MV-4-11 (cell line): ENCODE measurements at regions not wholly inside any gene's neighbourhood (a gene's known extent, or its start where the extent isn't known, plus 50 kb on each side); places are given as distances from the start of the nearest gene placed in this dataset.

ENCODE experiments used
- DNase-seq: peaks from one replicate; lab custom pipeline; 2025; lab: John Stamatoyannopoulos, UW

GRCh38 chr4:14441561-14441960 is 560.7 kb upstream of the CPEB2 start:
- DNase-seq: no peak

DNA sequence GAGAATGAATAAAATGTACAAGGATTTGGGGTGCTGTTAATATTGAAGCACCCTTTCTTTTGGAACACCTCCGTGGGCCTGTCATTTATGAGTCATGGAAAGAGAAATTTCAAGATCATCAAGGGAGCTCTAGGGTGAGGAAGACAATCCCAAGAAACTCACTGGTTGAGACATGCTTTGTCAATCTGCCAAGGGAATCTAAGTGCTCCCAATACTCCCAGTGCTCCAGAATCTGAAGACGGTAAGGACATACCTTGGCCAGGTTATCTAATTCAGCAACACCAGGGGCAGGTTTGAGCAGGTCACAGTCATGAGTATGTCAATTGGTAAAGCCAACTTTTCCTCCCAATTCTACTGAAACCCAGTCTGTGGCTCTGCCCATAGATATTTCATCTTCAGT is 556.4 kb upstream of the CPEB2 start:
- no peak for DNase-seq

- DNase-seq: no peak
These were observed 556.0 kb upstream of the CPEB2 start for GRCh38 chr4:14446311-14446710.

DNA sequence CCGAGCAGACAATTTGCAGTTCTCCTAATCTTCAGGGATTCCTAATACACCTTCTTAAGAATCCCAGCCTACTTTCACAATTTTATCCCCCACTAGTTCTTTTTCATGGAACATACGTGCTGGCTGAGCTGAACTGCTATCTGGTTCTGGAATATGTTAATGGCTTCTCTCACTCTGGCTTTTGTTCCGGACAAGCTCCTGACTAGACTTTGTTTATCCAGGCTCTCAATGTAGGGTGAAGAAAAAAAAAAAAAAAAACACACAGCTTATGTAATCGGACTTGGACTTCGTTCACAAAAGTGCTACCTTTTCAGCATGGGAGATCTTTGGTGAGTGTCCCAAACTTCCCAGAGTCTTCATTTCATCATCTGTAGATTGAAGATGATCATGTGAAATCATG is 555.4 kb upstream of the CPEB2 start:
- no peak for DNase-seq

GRCh38 chr4:14449308-14449707 is 553.0 kb upstream of the CPEB2 start:
- no peak for DNase-seq

DNA sequence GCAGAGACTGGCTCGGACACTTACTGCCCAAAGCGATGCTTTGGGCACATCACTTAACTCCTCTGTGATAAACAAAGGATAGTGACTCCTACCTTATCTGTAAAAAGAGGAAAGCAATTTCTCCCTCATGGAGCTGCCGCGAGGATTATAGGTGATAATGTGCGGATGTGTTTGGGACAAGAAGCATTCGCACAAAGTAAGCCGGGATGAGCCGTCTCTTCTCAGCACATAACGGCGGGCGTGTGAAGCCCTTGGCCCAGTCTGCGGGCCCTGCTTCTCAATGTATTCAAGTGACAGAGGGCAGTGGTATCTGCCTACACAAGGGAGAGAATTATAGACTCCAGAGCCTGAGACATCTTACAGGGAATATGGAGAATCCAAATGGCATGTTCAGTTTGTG is 550.3 kb upstream of the CPEB2 start:
- DNase-seq: no peak

DNA sequence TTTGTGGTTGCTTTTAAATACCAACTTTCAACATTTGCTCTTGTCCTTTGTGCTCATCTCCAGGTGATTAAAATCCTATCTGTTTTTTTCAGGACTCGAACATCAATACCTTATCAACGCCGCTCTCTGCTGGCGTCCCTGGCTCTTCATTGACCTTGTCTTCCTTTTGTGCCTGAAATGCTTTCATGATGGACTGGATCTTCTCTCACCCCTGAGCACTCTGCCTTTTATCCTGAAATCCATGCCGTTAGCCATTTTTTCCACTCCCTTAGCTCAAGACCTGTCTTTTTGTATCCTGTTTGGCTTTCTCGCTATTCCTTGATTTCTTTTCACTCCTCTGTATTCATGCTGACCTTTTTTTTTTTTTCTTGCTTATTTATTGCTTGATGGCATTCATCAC is 549.5 kb upstream of the CPEB2 start:
- DNase-seq: no peak

- no peak for DNase-seq
These were observed 543.8 kb upstream of the CPEB2 start for GRCh38 chr4:14458463-14458862.

- DNase-seq: no peak
These were observed 537.2 kb upstream of the CPEB2 start for GRCh38 chr4:14465057-14465456.

DNA sequence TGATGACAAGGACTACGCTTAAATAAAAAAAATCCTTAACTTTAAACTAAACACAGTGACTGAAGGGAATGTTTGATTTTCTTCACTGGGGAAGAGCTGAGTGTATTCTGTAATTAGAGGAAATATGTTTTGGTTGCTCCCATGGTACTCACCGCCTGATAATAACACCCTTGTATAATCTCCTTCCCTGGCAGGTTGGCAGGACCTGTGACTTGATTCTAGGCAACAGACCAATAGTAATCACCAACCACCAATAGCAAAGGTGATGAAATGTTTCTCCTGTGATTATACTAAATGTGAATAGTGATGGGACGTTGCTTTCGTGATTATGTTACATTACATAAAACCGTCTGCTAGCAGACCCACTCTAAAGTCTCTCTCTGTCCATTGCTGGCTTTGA is 536.8 kb upstream of the CPEB2 start:
- no peak for DNase-seq

- DNase-seq: no peak
These were observed 523.8 kb upstream of the CPEB2 start for GRCh38 chr4:14478504-14478903.

GRCh38 chr4:14496408-14496807 is 505.9 kb upstream of the CPEB2 start:
- DNase-seq: no peak

DNA sequence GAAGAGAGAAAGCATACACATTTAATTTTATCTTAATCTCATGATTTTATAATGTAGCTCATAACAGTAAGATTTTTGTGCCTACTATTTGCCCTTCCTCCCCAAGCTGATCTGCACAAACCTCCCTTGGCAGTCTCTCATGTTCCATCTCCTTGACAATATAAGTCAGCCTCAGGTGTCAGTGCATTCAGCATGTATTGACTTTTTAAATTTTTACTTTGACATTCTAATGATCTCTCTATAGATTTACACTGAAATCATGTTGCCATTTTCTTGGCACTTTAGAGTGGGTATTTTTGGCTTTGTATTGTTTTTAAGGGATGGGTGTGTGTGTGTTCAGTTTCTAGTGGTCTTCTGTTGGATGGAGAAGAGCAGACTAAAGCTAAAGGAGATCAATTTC is 505.3 kb upstream of the CPEB2 start:
- DNase-seq: no peak

DNA sequence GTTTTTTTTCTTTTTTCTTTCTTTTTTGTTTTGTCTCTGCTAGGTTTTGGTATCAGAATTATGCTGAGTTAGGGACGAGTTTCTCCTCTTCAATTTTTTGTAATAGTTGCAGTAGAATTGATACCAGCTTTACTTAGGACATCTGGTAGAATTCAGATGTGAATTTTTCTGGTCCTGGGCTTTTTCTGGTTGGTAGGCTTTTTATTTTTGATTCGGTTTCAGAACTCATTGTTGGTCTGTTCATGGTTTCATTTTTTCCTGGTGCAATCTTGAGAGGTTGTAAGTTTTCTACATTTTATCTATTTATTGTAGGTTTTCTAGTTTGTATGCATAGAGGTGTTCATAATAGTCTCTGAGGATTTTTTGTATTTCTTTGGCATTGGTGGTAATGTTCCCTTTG is 498.1 kb upstream of the CPEB2 start:
- DNase-seq: no peak

DNA sequence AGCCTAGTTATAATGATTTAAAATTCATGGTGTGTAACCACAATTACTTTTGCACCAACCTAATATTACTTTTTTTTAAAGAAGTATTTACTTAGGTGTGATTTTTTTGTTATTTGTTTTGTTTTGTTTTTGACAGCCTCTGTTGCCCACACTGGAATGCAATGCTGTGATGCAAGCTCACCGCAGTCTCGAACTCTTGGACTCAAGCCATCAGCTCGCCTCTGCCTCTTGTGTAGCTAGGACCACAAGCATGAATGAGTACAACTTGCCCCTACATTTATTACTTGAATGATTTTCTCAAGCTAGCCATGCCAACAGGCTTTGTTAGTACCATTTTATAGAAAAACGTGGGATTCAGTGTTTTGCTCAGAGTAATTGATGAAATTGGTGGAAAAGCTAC is 488.8 kb upstream of the CPEB2 start:
- DNase-seq: no peak

- no peak for DNase-seq
These were observed 486.7 kb upstream of the CPEB2 start for GRCh38 chr4:14515556-14515955.

GRCh38 chr4:14518136-14518535 is 484.1 kb upstream of the CPEB2 start:
- no peak for DNase-seq

GRCh38 chr4:14520171-14520570 is 482.1 kb upstream of the CPEB2 start:
- no peak for DNase-seq

- no peak for DNase-seq
These were observed 478.0 kb upstream of the CPEB2 start for GRCh38 chr4:14524276-14524675.

- DNase-seq: no peak
These were observed 473.4 kb upstream of the CPEB2 start for GRCh38 chr4:14528918-14529317.

DNA sequence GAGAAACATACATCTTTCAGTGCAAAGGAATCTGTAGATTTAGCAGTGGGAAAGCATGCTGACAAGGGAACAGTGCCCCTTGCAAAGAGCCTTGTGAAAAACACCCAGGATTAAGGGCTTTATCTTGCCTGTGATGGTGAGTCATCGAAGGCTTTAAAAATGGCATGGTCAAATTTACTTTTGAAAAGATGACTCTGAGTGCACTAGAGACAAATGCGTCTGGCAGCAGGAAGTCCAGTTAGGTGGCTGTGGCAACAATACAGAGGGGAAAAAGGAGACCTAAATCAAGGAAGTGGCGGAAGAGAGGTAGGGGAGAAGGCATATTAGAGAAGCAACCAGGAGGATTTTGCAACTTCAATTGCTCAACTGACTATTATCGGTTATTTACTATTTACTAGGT is 472.6 kb upstream of the CPEB2 start:
- DNase-seq: peak; percentile 84

- DNase-seq: no peak
These were observed 469.8 kb upstream of the CPEB2 start for GRCh38 chr4:14532436-14532835.

DNA sequence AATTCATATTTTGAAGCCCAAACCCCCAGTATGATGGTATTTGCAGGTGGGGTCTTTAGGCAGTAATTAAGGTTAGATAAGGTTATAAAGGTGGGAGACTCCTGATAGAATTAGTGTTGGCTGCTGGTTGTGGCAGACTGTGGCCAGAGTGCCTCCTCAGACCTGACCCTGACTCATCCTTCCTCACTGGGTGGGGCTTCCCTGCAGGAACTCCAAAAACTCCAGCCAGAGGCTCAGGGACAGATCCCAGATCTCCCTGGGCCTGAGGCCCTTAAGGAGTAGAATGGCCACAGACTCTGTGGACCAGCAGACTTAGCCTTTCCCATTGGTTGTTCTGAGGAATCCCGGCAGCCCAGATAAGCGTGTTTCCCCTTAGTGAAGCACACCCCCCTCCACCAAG is 463.0 kb upstream of the CPEB2 start:
- DNase-seq: no peak

DNA sequence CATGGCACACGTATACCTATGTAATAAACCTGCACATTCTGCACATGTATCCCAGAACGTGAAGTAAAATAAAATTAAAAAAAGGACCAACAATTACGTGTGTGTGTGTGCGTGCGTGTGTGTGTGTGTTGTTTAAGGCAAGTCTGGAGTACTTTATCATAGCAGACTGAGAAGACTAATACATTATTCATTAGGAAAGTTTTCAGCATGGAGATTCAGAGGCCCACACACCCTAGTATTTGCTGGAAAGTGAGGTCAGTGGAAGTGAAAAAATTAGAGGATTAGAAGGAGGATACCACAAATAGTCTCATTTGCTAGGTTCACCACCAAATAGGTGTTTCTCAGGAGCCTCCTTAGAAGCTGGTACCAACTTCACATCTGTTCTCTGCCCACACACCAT is 457.1 kb upstream of the CPEB2 start:
- no peak for DNase-seq

- DNase-seq: no peak
These were observed 456.5 kb upstream of the CPEB2 start for GRCh38 chr4:14545807-14546206.
